ENCODE measurements at regions not wholly inside any gene's neighbourhood (a gene's known extent, or its start where the extent isn't known, plus 50 kb on each side); places are given as distances from the start of the nearest gene placed in this dataset.

DNA sequence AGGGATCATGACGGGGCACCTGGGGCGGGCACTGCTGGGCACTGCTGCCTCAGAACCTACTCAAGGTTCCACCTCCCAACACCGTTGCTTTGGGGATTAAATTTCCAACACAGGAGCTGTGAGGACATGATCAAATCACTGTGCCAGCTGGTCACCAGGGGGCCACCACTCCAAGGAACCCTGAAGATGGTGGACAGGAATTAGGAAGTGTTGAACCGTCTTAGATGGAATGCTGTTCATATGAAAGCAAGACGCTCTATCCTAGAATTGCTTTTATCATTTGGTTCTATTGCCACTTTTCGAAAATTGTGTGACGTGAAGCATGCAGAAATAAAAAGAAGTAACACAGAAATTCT lies 140.3 kb downstream of the DLL1 start:
- H3K4me1 Mint-ChIP-seq, result peaks cover 33% of the 10 kb centered on the region
- DNase-seq (ENCODE audit: low spot score), result no peak
- no peak for ATAC-seq

GRCh38 chr6:170149681-170150589 lies 140.9 kb downstream of the DLL1 start:
- H3K9me2 ChIP-seq (ENCODE audit: insufficient read depth), result no peaks in the 10 kb centered on the region
- Mint-ChIP-seq H3K36me3 (ENCODE audit: low read depth) (no peaks in the 10 kb centered on the region; the same call in 2 of the 3 replicates), H3K4me1 (peaks cover 33% of the 10 kb centered on the region), H3K27me3 (ENCODE audit: insufficient read depth, low read depth, poor library complexity) (peaks cover 23% of the 10 kb centered on the region), H3K9me3 (peaks cover under 1% of the 10 kb centered on the region; the same call in 1 of the 3 replicates), H3K27ac (no peak overlapping the region), H3K4me3 (no peak overlapping the region)
- H3F3A ChIP-seq (replicated peaks; ENCODE audit: low read depth), result no peaks in the 10 kb centered on the region
- H2AFZ ChIP-seq, result no peak overlapping the region
- H4K20me1 ChIP-seq (replicated peaks; ENCODE audit: insufficient read depth), result no peaks in the 10 kb centered on the region
- DNase-seq (ENCODE audit: low spot score), result no peak
- no peak overlapping the region for H3K27ac ChIP-seq (ENCODE audit: low read depth)
- no peak for ATAC-seq
- H3K4me1 ChIP-seq (ENCODE audit: insufficient read depth), result no peaks in the 10 kb centered on the region; the same call in 1 of the 2 replicates
- H3K27me3 ChIP-seq (ENCODE audit: insufficient read depth), result no peaks in the 10 kb centered on the region
- no peak overlapping the region for H3K4me2 ChIP-seq
- no peak for TF ChIP-seq ZNF331 (CRISPR knock-in tag; IDR thresholded peaks at IDR 0.05; ENCODE audit: low read depth)
- TF ChIP-seq NANOG (IDR thresholded peaks at IDR 0.05; ENCODE audit: borderline replicate concordance), result no peak
- TF ChIP-seq CREB1 (CRISPR knock-in tag; IDR thresholded peaks at IDR 0.05; ENCODE audit: low read depth), result no peak
- no peak for TF ChIP-seq EZH2 (IDR thresholded peaks at IDR 0.05; ENCODE audit: low read depth, unreplicated experiment)
- TF ChIP-seq, protein P1, sequence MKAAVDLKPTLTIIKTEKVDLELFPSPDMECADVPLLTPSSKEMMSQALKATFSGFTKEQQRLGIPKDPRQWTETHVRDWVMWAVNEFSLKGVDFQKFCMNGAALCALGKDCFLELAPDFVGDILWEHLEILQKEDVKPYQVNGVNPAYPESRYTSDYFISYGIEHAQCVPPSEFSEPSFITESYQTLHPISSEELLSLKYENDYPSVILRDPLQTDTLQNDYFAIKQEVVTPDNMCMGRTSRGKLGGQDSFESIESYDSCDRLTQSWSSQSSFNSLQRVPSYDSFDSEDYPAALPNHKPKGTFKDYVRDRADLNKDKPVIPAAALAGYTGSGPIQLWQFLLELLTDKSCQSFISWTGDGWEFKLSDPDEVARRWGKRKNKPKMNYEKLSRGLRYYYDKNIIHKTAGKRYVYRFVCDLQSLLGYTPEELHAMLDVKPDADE (IDR thresholded peaks at IDR 0.05), result no peak
- TF ChIP-seq CTCF (conservative IDR thresholded peaks at IDR 0.05; ENCODE audit: low read depth in 2 of 2), result no peak
- TF ChIP-seq STAT1 (IDR thresholded peaks at IDR 0.05; ENCODE audit: unreplicated experiment), result no peak
- no peak overlapping the region for H3K4me3 ChIP-seq
- no peaks in the 10 kb centered on the region for H3K79me2 ChIP-seq (replicated peaks; ENCODE audit: insufficient read depth)
- no peaks in the 10 kb centered on the region for H3K36me3 ChIP-seq (ENCODE audit: insufficient read depth)

More for the DNA sequence above, 140.3 kb downstream of the DLL1 start:
- Histone ChIP-seq H3K27ac (ENCODE audit: low read depth) (no peak overlapping the region), H3K4me1 (ENCODE audit: insufficient read depth) (no peaks in the 10 kb centered on the region; the same call in 1 of the 2 replicates), H3K4me3 (no peak overlapping the region), H4K20me1 (replicated peaks; ENCODE audit: insufficient read depth) (no peaks in the 10 kb centered on the region), H2AFZ (no peak overlapping the region), H3K36me3 (ENCODE audit: insufficient read depth) (no peaks in the 10 kb centered on the region), H3K79me2 (replicated peaks; ENCODE audit: insufficient read depth) (no peaks in the 10 kb centered on the region), H3K9me2 (ENCODE audit: insufficient read depth) (no peaks in the 10 kb centered on the region), H3K4me2 (no peak overlapping the region), H3F3A (replicated peaks; ENCODE audit: low read depth) (no peaks in the 10 kb centered on the region), H3K27me3 (ENCODE audit: insufficient read depth) (no peaks in the 10 kb centered on the region)
- Mint-ChIP-seq H3K4me3 (no peak overlapping the region), H3K27ac (no peak overlapping the region), H3K27me3 (ENCODE audit: insufficient read depth, low read depth, poor library complexity) (peaks cover 20% of the 10 kb centered on the region), H3K36me3 (ENCODE audit: low read depth) (no peaks in the 10 kb centered on the region; the same call in 2 of the 3 replicates), H3K9me3 (no peaks in the 10 kb centered on the region)
- TF ChIP-seq CTCF (conservative IDR thresholded peaks at IDR 0.05; ENCODE audit: low read depth in 2 of 2), result 0 out of 4 replicates have a peak, but pooled peaks of 1 of the 2 experiments have one; percentile 3
- TF ChIP-seq JUNB (IDR thresholded peaks at IDR 0.05; ENCODE audit: unreplicated experiment), result no peak
- TF ChIP-seq CREB1 (CRISPR knock-in tag; IDR thresholded peaks at IDR 0.05; ENCODE audit: low read depth), result no peak
- TF ChIP-seq EZH2 (IDR thresholded peaks at IDR 0.05; ENCODE audit: low read depth, unreplicated experiment), result no peak

Measured in GM23338 (cell line).